Adrenal gland (tissue), 5 donors: ENCODE measurements at regions not wholly inside any gene's neighbourhood (a gene's known extent, or its start where the extent isn't known, plus 50 kb on each side); places are given as distances from the start of the nearest gene placed in this dataset.

ENCODE experiments used
- POLR2A ChIP-seq, 2 donors: fragments of 450-650 bp; IDR thresholded peaks; one replicate each; pipeline ENCODE4 v1.6.1; 2017; ENCODE audit warnings: antibody characterized with exemption in 2 of 2, mild to moderate bottlenecking in 2 of 2, moderate library complexity in 1 of 2
- TF ChIP-seq, protein P1 (sequence below), 6 experiments: fragments of 450-650 bp in 4 of 6; fragments of 200-600 bp in 2 of 6; sonication (generic) in 1 of 6; IDR thresholded peaks; 1 replicate in 5 of 6; 2 replicates in 1 of 6; pipeline versions ENCODE4 v1.5.1 to v1.8.0; 2016 to 2021; ENCODE audit warnings: antibody characterized with exemption in 6 of 6, mild to moderate bottlenecking in 2 of 6, moderate library complexity in 1 of 6
- donor health status: DM: no; HTN: no; CAD: no.

DNA sequence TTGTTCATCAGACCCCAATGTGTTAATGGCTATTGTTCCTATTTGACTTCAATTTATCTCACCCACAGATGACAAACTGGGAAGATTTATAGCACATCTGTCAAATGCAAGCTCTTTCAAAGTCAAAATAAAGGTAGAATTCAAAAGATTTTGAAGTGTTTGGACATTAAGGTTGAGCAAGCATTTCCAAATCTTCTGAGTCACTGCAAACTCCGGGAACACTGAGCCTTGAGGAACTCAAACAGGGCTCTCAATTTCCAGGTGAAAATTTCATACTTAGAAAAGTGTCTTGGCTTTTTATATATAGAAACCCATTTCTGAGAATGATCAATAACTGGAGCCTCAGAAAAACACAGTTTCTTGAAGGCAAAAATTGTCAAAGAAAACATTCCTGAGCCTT, 199.5 kb upstream of the IGFBP7 start:
- TF ChIP-seq, protein P1, sequence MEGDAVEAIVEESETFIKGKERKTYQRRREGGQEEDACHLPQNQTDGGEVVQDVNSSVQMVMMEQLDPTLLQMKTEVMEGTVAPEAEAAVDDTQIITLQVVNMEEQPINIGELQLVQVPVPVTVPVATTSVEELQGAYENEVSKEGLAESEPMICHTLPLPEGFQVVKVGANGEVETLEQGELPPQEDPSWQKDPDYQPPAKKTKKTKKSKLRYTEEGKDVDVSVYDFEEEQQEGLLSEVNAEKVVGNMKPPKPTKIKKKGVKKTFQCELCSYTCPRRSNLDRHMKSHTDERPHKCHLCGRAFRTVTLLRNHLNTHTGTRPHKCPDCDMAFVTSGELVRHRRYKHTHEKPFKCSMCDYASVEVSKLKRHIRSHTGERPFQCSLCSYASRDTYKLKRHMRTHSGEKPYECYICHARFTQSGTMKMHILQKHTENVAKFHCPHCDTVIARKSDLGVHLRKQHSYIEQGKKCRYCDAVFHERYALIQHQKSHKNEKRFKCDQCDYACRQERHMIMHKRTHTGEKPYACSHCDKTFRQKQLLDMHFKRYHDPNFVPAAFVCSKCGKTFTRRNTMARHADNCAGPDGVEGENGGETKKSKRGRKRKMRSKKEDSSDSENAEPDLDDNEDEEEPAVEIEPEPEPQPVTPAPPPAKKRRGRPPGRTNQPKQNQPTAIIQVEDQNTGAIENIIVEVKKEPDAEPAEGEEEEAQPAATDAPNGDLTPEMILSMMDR (IDR thresholded peaks at IDR 0.05), result no peak
- no peak for TF ChIP-seq POLR2A (IDR thresholded peaks at IDR 0.05)
